Gastrocnemius medialis (tissue), 4 donors: ENCODE measurements at regions not wholly inside any gene's neighbourhood (a gene's known extent, or its start where the extent isn't known, plus 50 kb on each side); places are given as distances from the start of the nearest gene placed in this dataset.

Experiments used
- ATAC-seq, 2 donors: fragments of 150-250 bp; one replicate each; pipeline ENCODE4 v1.9.1; 2016
- DNase-seq, 2 donors: peaks; one replicate each; pipeline ENCODE4 v3.0.0-alpha.2; 2019
- H3K27ac ChIP-seq, 4 donors: fragments of 200-600 bp; sonication (generic); 1 replicate in 1 of 4; 2 replicates in 3 of 4; pipeline ENCODE4 v1.5.1; 2016 to 2018; ENCODE audit warnings: mild to moderate bottlenecking in 2 of 4, moderate library complexity in 1 of 4
- H3K27me3 ChIP-seq, 3 donors: fragments of 200-600 bp; sonication (generic) in 2 of 3; 1 replicate in 1 of 3; 2 replicates in 2 of 3; pipeline versions ENCODE4 v1.5.1 to v1.6.0; 2016 to 2019; ENCODE audit warnings: mild to moderate bottlenecking in 1 of 3, moderate library complexity in 1 of 3
- H3K36me3 ChIP-seq, 2 donors: fragments of 200-600 bp; sonication (generic) in 1 of 2; one replicate each; pipeline ENCODE4 v1.5.1; 2017 to 2018
- H3K4me1 ChIP-seq, 2 donors: fragments of 200-600 bp; sonication (generic) in 1 of 2; one replicate each; pipeline ENCODE4 v1.5.1; 2016 to 2017; ENCODE audit warnings: mild to moderate bottlenecking in 2 of 2
- H3K4me3 ChIP-seq, 4 donors: fragments of 200-600 bp; sonication (generic) in 3 of 4; 1 replicate in 1 of 4; 2 replicates in 3 of 4; pipeline ENCODE4 v1.5.1; 2016 to 2019; ENCODE audit warnings: mild to moderate bottlenecking in 2 of 4
- H3K9me3 ChIP-seq, 3 donors: fragments of 200-600 bp; sonication (generic) in 2 of 3; 1 replicate in 1 of 3; 2 replicates in 2 of 3; pipeline ENCODE4 v1.5.1; 2016 to 2019
- CTCF ChIP-seq, 5 experiments: fragments of 450-650 bp in 3 of 5; fragments of 200-600 bp in 2 of 5; sonication (generic) in 2 of 5; IDR thresholded peaks in 4 of 5; conservative IDR thresholded peaks in 1 of 5; 1 replicate in 4 of 5; 2 replicates in 1 of 5; pipeline ENCODE4 v1.5.1; 2016 to 2019; ENCODE audit warnings: antibody characterized with exemption in 5 of 5, mild to moderate bottlenecking in 3 of 5, moderate library complexity in 3 of 5
- POLR2A ChIP-seq, 2 donors: fragments of 450-650 bp; IDR thresholded peaks; one replicate each; pipeline ENCODE4 v1.6.1; 2017; ENCODE audit warnings: antibody characterized with exemption in 2 of 2, mild to moderate bottlenecking in 2 of 2, moderate library complexity in 2 of 2
- in situ Hi-C, 4 donors: fragments of 200-750 bp; cut with MboI; loops; one replicate each; pipeline versions ENCODE4 v1.15.0 to v1.8.0; 2017; ENCODE audit warnings: low sequenced_read_pairs in 4 of 4
- intact Hi-C: fragments of 100-400 bp; cut with DNase I; formaldehyde crosslinking; loops from one replicate; pipeline ENCODE4 v1.15.1; 2023; ENCODE audit warnings: low total_unique reads

GRCh38 chr2:5290900-5291546, 401.2 kb upstream of the SOX11 start:
- no peak for DNase-seq
- Histone ChIP-seq H3K27ac (no peak overlapping the region), H3K27me3 (no peaks in the 10 kb centered on the region), H3K4me3 (no peak overlapping the region), H3K4me1 (no peaks in the 10 kb centered on the region), H3K9me3 (no peaks in the 10 kb centered on the region), H3K36me3 (no peaks in the 10 kb centered on the region)
- in situ Hi-C loops (no loop called here), intact Hi-C loops (no loop called here)
- ATAC-seq: no peak
- TF ChIP-seq CTCF (IDR thresholded peaks at IDR 0.05 in 4 of 5, conservative IDR thresholded peaks at IDR 0.05 in 1 of 5) (no peak), POLR2A (IDR thresholded peaks at IDR 0.05) (no peak)

GRCh38 chr2:5304640-5305039, 387.5 kb upstream of the SOX11 start:
- no peaks in the 10 kb centered on the region for H3K9me3 ChIP-seq
- ATAC-seq: no peak
- intact Hi-C loops: no loop called here
- no peak overlapping the region for H3K27ac ChIP-seq
- H3K4me1 ChIP-seq: no peaks in the 10 kb centered on the region
- no peak overlapping the region for H3K4me3 ChIP-seq
- no peaks in the 10 kb centered on the region for H3K27me3 ChIP-seq
- no peak for DNase-seq
- no peaks in the 10 kb centered on the region for H3K36me3 ChIP-seq
- TF ChIP-seq POLR2A (IDR thresholded peaks at IDR 0.05): no peak
- TF ChIP-seq CTCF (IDR thresholded peaks at IDR 0.05 in 4 of 5, conservative IDR thresholded peaks at IDR 0.05 in 1 of 5): no peak
- in situ Hi-C loops: no loop called here

GRCh38 chr2:5315041-5315440, 377.1 kb upstream of the SOX11 start:
- in situ Hi-C loops (no loop called here), intact Hi-C loops (no loop called here)
- Histone ChIP-seq H3K36me3 (no peaks in the 10 kb centered on the region), H3K4me3 (no peak overlapping the region), H3K27me3 (no peaks in the 10 kb centered on the region), H3K9me3 (no peaks in the 10 kb centered on the region), H3K27ac (no peak overlapping the region), H3K4me1 (no peaks in the 10 kb centered on the region)
- ATAC-seq: no peak
- DNase-seq: no peak
- no peak for TF ChIP-seq CTCF (IDR thresholded peaks at IDR 0.05 in 4 of 5, conservative IDR thresholded peaks at IDR 0.05 in 1 of 5)
- TF ChIP-seq POLR2A (IDR thresholded peaks at IDR 0.05): no peak

GRCh38 chr2:5315512-5315911, 376.7 kb upstream of the SOX11 start:
- Histone ChIP-seq H3K27ac (no peak overlapping the region), H3K36me3 (no peaks in the 10 kb centered on the region), H3K27me3 (no peaks in the 10 kb centered on the region), H3K9me3 (no peaks in the 10 kb centered on the region), H3K4me3 (no peak overlapping the region), H3K4me1 (no peaks in the 10 kb centered on the region)
- DNase-seq (no peak), ATAC-seq (no peak)
- in situ Hi-C loops: no loop called here
- TF ChIP-seq POLR2A (IDR thresholded peaks at IDR 0.05): no peak
- TF ChIP-seq CTCF (IDR thresholded peaks at IDR 0.05 in 4 of 5, conservative IDR thresholded peaks at IDR 0.05 in 1 of 5): no peak
- intact Hi-C loops: no loop called here

GRCh38 chr2:5316001-5316490, 376.1 kb upstream of the SOX11 start:
- intact Hi-C loops (no loop called here), in situ Hi-C loops (no loop called here)
- H3K27ac ChIP-seq: no peak overlapping the region
- TF ChIP-seq POLR2A (IDR thresholded peaks at IDR 0.05) (no peak), CTCF (IDR thresholded peaks at IDR 0.05 in 4 of 5, conservative IDR thresholded peaks at IDR 0.05 in 1 of 5) (no peak)
- DNase-seq (no peak), ATAC-seq (no peak)
- H3K36me3 ChIP-seq: no peaks in the 10 kb centered on the region
- H3K4me1 ChIP-seq: no peaks in the 10 kb centered on the region
- H3K9me3 ChIP-seq: no peaks in the 10 kb centered on the region
- no peak overlapping the region for H3K4me3 ChIP-seq
- no peaks in the 10 kb centered on the region for H3K27me3 ChIP-seq
